ENCODE measurements at regions not wholly inside any gene's neighbourhood (a gene's known extent, or its start where the extent isn't known, plus 50 kb on each side); places are given as distances from the start of the nearest gene placed in this dataset.

- no peaks in the 10 kb centered on the region for H3K36me3 Mint-ChIP-seq (ENCODE audit: low read depth)
- H3K27me3 Mint-ChIP-seq (ENCODE audit: low read depth, poor library complexity): peaks cover 2% of the 10 kb centered on the region
- H3K4me3 Mint-ChIP-seq: no peak overlapping the region
- no peak for TF ChIP-seq CTCF (IDR thresholded peaks at IDR 0.05)
- DNase-seq: no peak
- no peaks in the 10 kb centered on the region for H3K4me1 Mint-ChIP-seq
- H3K27ac Mint-ChIP-seq: no peak overlapping the region
- no peaks in the 10 kb centered on the region for H3K9me3 Mint-ChIP-seq
Observed at GRCh38 chrX:124717537-124717936, 371.2 kb downstream of the SH2D1A start.

- no peak overlapping the region for H3K27ac Mint-ChIP-seq
- no peaks in the 10 kb centered on the region for H3K4me1 Mint-ChIP-seq
- no peaks in the 10 kb centered on the region for H3K9me3 Mint-ChIP-seq
- no peak overlapping the region for H3K4me3 Mint-ChIP-seq
- peaks cover 2% of the 10 kb centered on the region for H3K27me3 Mint-ChIP-seq (ENCODE audit: low read depth, poor library complexity)
- DNase-seq: no peak
- H3K36me3 Mint-ChIP-seq (ENCODE audit: low read depth): no peaks in the 10 kb centered on the region
- TF ChIP-seq CTCF (IDR thresholded peaks at IDR 0.05): no peak
Observed at GRCh38 chrX:124719060-124719459, 372.7 kb downstream of the SH2D1A start.

GRCh38 chrX:124720532-124720931 is 374.2 kb downstream of the SH2D1A start:
- no peaks in the 10 kb centered on the region for H3K9me3 Mint-ChIP-seq
- H3K27me3 Mint-ChIP-seq (ENCODE audit: low read depth, poor library complexity): peaks cover 1% of the 10 kb centered on the region
- no peak overlapping the region for H3K4me3 Mint-ChIP-seq
- no peaks in the 10 kb centered on the region for H3K36me3 Mint-ChIP-seq (ENCODE audit: low read depth)
- no peaks in the 10 kb centered on the region for H3K4me1 Mint-ChIP-seq
- no peak overlapping the region for H3K27ac Mint-ChIP-seq
- no peak for DNase-seq
- TF ChIP-seq CTCF (IDR thresholded peaks at IDR 0.05): no peak

GRCh38 chrX:124725502-124725901 is 379.1 kb downstream of the SH2D1A start:
- Mint-ChIP-seq H3K36me3 (ENCODE audit: low read depth) (no peaks in the 10 kb centered on the region), H3K27me3 (ENCODE audit: low read depth, poor library complexity) (no peaks in the 10 kb centered on the region)

GRCh38 chrX:124726292-124726691 is 379.9 kb downstream of the SH2D1A start:
- no peak for DNase-seq
- Mint-ChIP-seq H3K36me3 (ENCODE audit: low read depth) (no peaks in the 10 kb centered on the region), H3K27ac (no peak overlapping the region), H3K9me3 (no peaks in the 10 kb centered on the region), H3K4me1 (no peaks in the 10 kb centered on the region), H3K4me3 (no peak overlapping the region), H3K27me3 (ENCODE audit: low read depth, poor library complexity) (no peaks in the 10 kb centered on the region)
- TF ChIP-seq CTCF (IDR thresholded peaks at IDR 0.05): no peak

More at GRCh38 chrX:124725502-124725901, 379.1 kb downstream of the SH2D1A start:
- no peak for DNase-seq
- no peak overlapping the region for H3K4me3 Mint-ChIP-seq
- no peaks in the 10 kb centered on the region for H3K4me1 Mint-ChIP-seq
- no peak overlapping the region for H3K27ac Mint-ChIP-seq
- H3K9me3 Mint-ChIP-seq: no peaks in the 10 kb centered on the region
- TF ChIP-seq CTCF (IDR thresholded peaks at IDR 0.05): no peak

GRCh38 chrX:124726881-124727280 is 380.5 kb downstream of the SH2D1A start:
- no peaks in the 10 kb centered on the region for H3K27me3 Mint-ChIP-seq (ENCODE audit: low read depth, poor library complexity)
- H3K4me3 Mint-ChIP-seq: no peak overlapping the region
- no peak for DNase-seq
- no peaks in the 10 kb centered on the region for H3K36me3 Mint-ChIP-seq (ENCODE audit: low read depth)
- H3K9me3 Mint-ChIP-seq: no peaks in the 10 kb centered on the region
- H3K4me1 Mint-ChIP-seq: no peaks in the 10 kb centered on the region
- no peak overlapping the region for H3K27ac Mint-ChIP-seq
- no peak for TF ChIP-seq CTCF (IDR thresholded peaks at IDR 0.05)

All from nephron progenitor cell (in vitro differentiated cells).